SK-N-SH (cell line): ENCODE measurements at regions not wholly inside any gene's neighbourhood (a gene's known extent, or its start where the extent isn't known, plus 50 kb on each side); places are given as distances from the start of the nearest gene placed in this dataset.

Experiments
- CTCF ChIA-PET: fragments of 300-600, 350-600 bp; formaldehyde crosslinking; extraction: SDS; loops from one replicate; lab custom pipeline; 2021; lab: Yijun Ruan, JAX
- POLR2A ChIA-PET: fragments of 350-600 bp; sonication (Branson Sonifier 250); formaldehyde crosslinking; extraction: SDS; loops from one replicate; lab custom pipeline; 2020; ENCODE audit warnings: antibody characterized with exemption, inconsistent platforms; lab: Yijun Ruan, JAX
- DNase-seq: peaks from one replicate; pipeline ENCODE4 v3.0.0; 2012
- H2AFZ ChIP-seq: fragments of 200-600 bp; sonication (generic); 2 replicates; pipeline ENCODE4 v1.8.1; 2016; ENCODE audit warnings: antibody characterized with exemption, mild to moderate bottlenecking, low read depth
- H3F3A ChIP-seq: fragments of 200-600 bp; sonication (generic); replicated peaks from 2 replicates; pipeline ENCODE3; 2016; ENCODE audit warnings: antibody characterized with exemption, mild to moderate bottlenecking; ENCODE audit not compliant: insufficient read depth
- H3K27ac ChIP-seq, 2 experiments: fragments of 200-500 bp in 1 of 2; fragments of 200-600 bp in 1 of 2; sonication (Bioruptor generic) in 1 of 2; sonication (generic), shearing (Covaris generic) in 1 of 2; 2 replicates each; pipeline versions ENCODE4 v1.5.1 to v1.6.1; 2014 to 2016; ENCODE audit warnings: low read depth in 2 of 2, inconsistent platforms in 1 of 2, low read length in 1 of 2, mild to moderate bottlenecking in 1 of 2, mixed read lengths in 1 of 2
- H3K27me3 ChIP-seq: fragments of 200-600 bp; sonication (generic), shearing (Covaris generic); 2 replicates; pipeline ENCODE4 v1.6.1; 2016; ENCODE audit warnings: mixed run types; ENCODE audit not compliant: insufficient read depth
- H3K36me3 ChIP-seq, 2 experiments: fragments of 200-500 bp in 1 of 2; fragments of 200-600 bp in 1 of 2; sonication (Bioruptor generic) in 1 of 2; sonication (generic) in 1 of 2; replicated peaks in 1 of 2; 2 replicates each; pipeline versions ENCODE3 to v1.5.1; 2014 to 2016; ENCODE audit warnings: low read length in 1 of 2, mild to moderate bottlenecking in 1 of 2; ENCODE audit not compliant: insufficient read depth in 2 of 2, control insufficient read depth in 1 of 2
- H3K4me1 ChIP-seq, 2 experiments: fragments of 200-500 bp in 1 of 2; fragments of 200-600 bp in 1 of 2; sonication (Bioruptor generic) in 1 of 2; sonication (generic), shearing (Covaris generic) in 1 of 2; 2 replicates each; pipeline versions ENCODE4 v1.5.1 to v1.6.1; 2014 to 2016; ENCODE audit warnings: low read depth in 1 of 2, low read length in 1 of 2, mixed run types in 1 of 2; ENCODE audit not compliant: insufficient read depth in 2 of 2, control insufficient read depth in 1 of 2
- H3K4me2 ChIP-seq: fragments of 200-600 bp; sonication (generic), shearing (Covaris generic); 2 replicates; pipeline ENCODE4 v1.6.1; 2017; ENCODE audit warnings: mixed run types
- H3K4me3 ChIP-seq, 2 experiments: fragments of 200-500 bp in 1 of 2; fragments of 200-600 bp in 1 of 2; sonication (Bioruptor generic) in 1 of 2; sonication (generic), shearing (Covaris generic) in 1 of 2; 2 replicates each; pipeline versions ENCODE4 v1.5.1 to v1.8.1; 2014 to 2016; ENCODE audit warnings: low read depth in 2 of 2, inconsistent platforms in 1 of 2, low read length in 1 of 2, mild to moderate bottlenecking in 1 of 2, mixed read lengths in 1 of 2, moderate library complexity in 1 of 2
- H3K79me2 ChIP-seq: fragments of 200-600 bp; sonication (generic); 2 replicates; pipeline ENCODE4 v1.8.1; 2017; ENCODE audit warnings: mild to moderate bottlenecking; ENCODE audit not compliant: insufficient read depth
- H3K9ac ChIP-seq: fragments of 200-600 bp; sonication (generic); 2 replicates; pipeline ENCODE4 v1.6.1; 2017; ENCODE audit warnings: mixed run types
- H3K9me2 ChIP-seq: fragments of 200-600 bp; sonication (generic); 2 replicates; pipeline ENCODE4 v1.6.1; 2017; ENCODE audit warnings: mixed run types
- H3K9me3 ChIP-seq: fragments of 200-600 bp; sonication (generic); 2 replicates; pipeline ENCODE4 v1.6.1; 2017; ENCODE audit warnings: mixed run types, mild to moderate bottlenecking, moderate library complexity
- H4K20me1 ChIP-seq: fragments of 200-600 bp; sonication (generic); 2 replicates; pipeline ENCODE4 v1.6.1; 2017; ENCODE audit warnings: mild to moderate bottlenecking, mixed run types; ENCODE audit not compliant: insufficient read depth
- CHD2 ChIP-seq: fragments of 150-350 bp; IDR thresholded peaks from 2 replicates; pipeline ENCODE4 v1.6.1; 2018; ENCODE audit warnings: low read length; ENCODE audit not compliant: partially characterized antibody
- ELF1 ChIP-seq: IDR thresholded peaks from 2 replicates; pipeline ENCODE4 v1.4.0; 2012
- EZH2phosphoT487 ChIP-seq: fragments of 200-600 bp; sonication (generic); IDR thresholded peaks from 2 replicates; pipeline ENCODE4 v1.6.1; 2017; ENCODE audit warnings: low read depth, mixed run types, mild to moderate bottlenecking, antibody characterized with exemption, moderate library complexity, borderline replicate concordance
- FOSL2 ChIP-seq: IDR thresholded peaks from 2 replicates; pipeline ENCODE4 v1.4.0; 2012; ENCODE audit warnings: low read depth, mild to moderate bottlenecking, moderate library complexity, borderline replicate concordance
- JUND ChIP-seq: IDR thresholded peaks from 2 replicates; pipeline ENCODE4 v1.4.0; 2012
- MAX ChIP-seq: IDR thresholded peaks from 2 replicates; pipeline ENCODE4 v1.4.0; 2012; ENCODE audit warnings: low read depth
- PBX3 ChIP-seq: IDR thresholded peaks from 2 replicates; pipeline ENCODE4; 2012
- TCF12 ChIP-seq: IDR thresholded peaks from 2 replicates; pipeline ENCODE4 v1.4.0; 2012
- USF2 ChIP-seq: fragments of 150-350 bp; IDR thresholded peaks from 2 replicates; pipeline ENCODE4 v1.6.1; 2017; ENCODE audit warnings: antibody characterized with exemption, low read length, low read depth, borderline replicate concordance
- YY1 ChIP-seq: IDR thresholded peaks from 2 replicates; pipeline ENCODE4 v1.4.0; 2012; ENCODE audit warnings: low read depth, mild to moderate bottlenecking
- WGBS: methylation state at CpG from one replicate; pipeline ENCODE4 v1.1.6; 2017; ENCODE audit warnings: low lambda C conversion rate; 5-methylcytosine and 5-hydroxymethylcytosine counted together

- no peaks in the 10 kb centered on the region for H3K9me2 ChIP-seq
- no peaks in the 10 kb centered on the region for H3F3A ChIP-seq
- no peaks in the 10 kb centered on the region for H4K20me1 ChIP-seq
- H3K9me3 ChIP-seq, result peaks cover under 1% of the 10 kb centered on the region; the same call in 1 of the 2 replicates
- no peak overlapping the region for H2AFZ ChIP-seq
- H3K27me3 ChIP-seq, result no peaks in the 10 kb centered on the region
- POLR2A ChIA-PET, result no interaction called here
- peaks cover 0 to 6% of the 10 kb centered on the region in 2 experiments; a peak in 3 of 4 replicates for H3K4me1 ChIP-seq
- TF ChIP-seq ELF1 (no peak), YY1 (no peak)
- TF ChIP-seq, all 33 proteins: peak for 0
- CTCF ChIA-PET, result no interaction called here
- Histone ChIP-seq H3K9ac (no peak overlapping the region), H3K36me3 (no peaks in the 10 kb centered on the region), H3K27ac (no peak overlapping the region), H3K4me3 (no peak overlapping the region), H3K4me2 (no peak overlapping the region), H3K79me2 (no peaks in the 10 kb centered on the region)
- DNase-seq, result no peak
- WGBS, result 94% methylated on average over 1 of the region's 1 CpG
Observed at GRCh38 chr12:19844224-19844623, 404.9 kb downstream of the AEBP2 start.

GRCh38 chr12:19846574-19846973, 407.3 kb downstream of the AEBP2 start:
- 25% methylated on average over 3 of the region's 3 CpGs for WGBS
- H3K4me2 ChIP-seq, result no peak overlapping the region

More at GRCh38 chr12:19846574-19846973, 407.3 kb downstream of the AEBP2 start:
- no peaks in the 10 kb centered on the region for H3K9me2 ChIP-seq
- peaks cover 7% of the 10 kb centered on the region; the same call in 1 of the 2 replicates for H3K9me3 ChIP-seq
- H3K27ac ChIP-seq, result peak overlapping the region; percentile 21 to 87
- H3K4me1 ChIP-seq, result peaks cover 0 to 6% of the 10 kb centered on the region in 2 experiments; a peak in 3 of 4 replicates
- no peaks in the 10 kb centered on the region for H3K79me2 ChIP-seq
- DNase-seq, result no peak
- ChIA-PET POLR2A (no interaction called here), CTCF (no interaction called here)
- no peaks in the 10 kb centered on the region for H4K20me1 ChIP-seq
- 0 out of 2 replicates have a peak overlapping the region, but pooled peaks have one; percentile 45 for H2AFZ ChIP-seq
- H3K4me3 ChIP-seq, result no peak overlapping the region
- H3K9ac ChIP-seq, result no peak overlapping the region
- TF ChIP-seq EZH2phosphoT487 (no peak), FOSL2 (peak; percentile 71), TCF12 (0 out of 2 replicates have a peak, but pooled peaks have one; percentile 6), USF2 (no peak), MAX (no peak), CHD2 (no peak), JUND (peak; percentile 52), ELF1 (no peak), PBX3 (peak; percentile 40; the same call in 1 of the 2 replicates)
- no peaks in the 10 kb centered on the region for H3K27me3 ChIP-seq
- H3F3A ChIP-seq, result peaks cover 5% of the 10 kb centered on the region
- no peaks in the 10 kb centered on the region for H3K36me3 ChIP-seq
